OCI-LY1 (cell line): ENCODE measurements at regions not wholly inside any gene's neighbourhood (a gene's known extent, or its start where the extent isn't known, plus 50 kb on each side); places are given as distances from the start of the nearest gene placed in this dataset.

Experiments used
- H2AFZ ChIP-seq: fragments of 200-600 bp; sonication (generic), shearing (Covaris generic); 2 replicates; pipeline ENCODE4 v1.6.0; 2014; ENCODE audit warnings: antibody characterized with exemption, mild to moderate bottlenecking, low read length
- H3F3A ChIP-seq: fragments of 200-600 bp; sonication (generic), shearing (Covaris generic); 2 replicates; pipeline ENCODE4 v1.6.0; 2014; ENCODE audit warnings: mild to moderate bottlenecking, antibody characterized with exemption, low read length, moderate library complexity; ENCODE audit not compliant: insufficient read depth
- H3K27ac ChIP-seq: fragments of 200-600 bp; sonication (generic); 2 replicates; pipeline ENCODE4 v1.5.1; 2014; ENCODE audit warnings: low read length, mixed run types, mild to moderate bottlenecking, low read depth; ENCODE audit not compliant: poor library complexity, severe bottlenecking
- H3K27me3 ChIP-seq: fragments of 200-600 bp; sonication (generic); 2 replicates; pipeline ENCODE4 v1.6.0; 2014; ENCODE audit warnings: antibody characterized with exemption, mild to moderate bottlenecking, low read length, moderate library complexity; ENCODE audit not compliant: insufficient read depth
- H3K36me3 ChIP-seq: fragments of 200-600 bp; sonication (generic); 2 replicates; pipeline ENCODE4 v1.6.1; 2014; ENCODE audit warnings: mild to moderate bottlenecking, antibody characterized with exemption, low read length, moderate library complexity, mixed read lengths; ENCODE audit not compliant: insufficient read depth
- H3K4me1 ChIP-seq: fragments of 200-600 bp; sonication (generic); 2 replicates; pipeline ENCODE4 v1.5.1; 2014; ENCODE audit warnings: mild to moderate bottlenecking, low read length, moderate library complexity; ENCODE audit not compliant: insufficient read depth, severe bottlenecking
- H3K4me2 ChIP-seq: fragments of 200-600 bp; sonication (generic), shearing (Covaris generic); 2 replicates; pipeline ENCODE4 v1.6.1; 2014; ENCODE audit warnings: low read length
- H3K4me3 ChIP-seq: fragments of 200-600 bp; sonication (generic); 2 replicates; pipeline ENCODE4 v1.5.1; 2014; ENCODE audit warnings: low read length, low read depth, mild to moderate bottlenecking, mixed read lengths; ENCODE audit not compliant: poor library complexity, severe bottlenecking
- H3K79me2 ChIP-seq: fragments of 200-600 bp; shearing (Covaris generic); 2 replicates; pipeline ENCODE4 v1.6.1; 2016; ENCODE audit warnings: mixed run types, low read length, mixed read lengths; ENCODE audit not compliant: insufficient read depth
- H3K9ac ChIP-seq: fragments of 200-600 bp; sonication (generic), shearing (Covaris generic); 2 replicates; pipeline ENCODE4 v1.6.1; 2014; ENCODE audit warnings: mild to moderate bottlenecking, low read length, mixed read lengths
- H3K9me2 ChIP-seq: fragments of 200-600 bp; sonication (generic), shearing (Covaris generic); 2 replicates; pipeline ENCODE4 v1.6.1; 2014; ENCODE audit warnings: low read depth, mild to moderate bottlenecking, low read length, mixed read lengths
- H3K9me3 ChIP-seq: fragments of 200-600 bp; shearing (Covaris generic); 2 replicates; pipeline ENCODE4 v1.6.1; 2014; ENCODE audit warnings: low read length, mixed read lengths
- H4K20me1 ChIP-seq: fragments of 200-600 bp; sonication (generic), shearing (Covaris generic); 2 replicates; pipeline ENCODE4 v1.6.0; 2016; ENCODE audit warnings: mild to moderate bottlenecking, low read length; ENCODE audit not compliant: insufficient read depth
- CTCF ChIP-seq: fragments of 200-600 bp; sonication (generic), shearing (Covaris generic); IDR thresholded peaks from 2 replicates; pipeline ENCODE4 v1.5.1; 2017; ENCODE audit warnings: mild to moderate bottlenecking, antibody characterized with exemption, low read length, moderate library complexity, mixed read lengths
- EZH2 ChIP-seq: fragments of 200-600 bp; sonication (generic), shearing (Covaris generic); IDR thresholded peaks from 2 replicates; pipeline ENCODE4 v1.8.0; 2017; ENCODE audit warnings: borderline replicate concordance, mixed run types, mild to moderate bottlenecking, antibody characterized with exemption, low read length, moderate library complexity, mixed read lengths

GRCh38 chr14:40213701-40214100 lies 781.5 kb upstream of the FBXO33 start:
- H3K4me1 ChIP-seq, result peaks cover 33% of the 10 kb centered on the region
- H3K4me2 ChIP-seq, result no peak overlapping the region
- no peak overlapping the region for H3K27ac ChIP-seq
- H2AFZ ChIP-seq, result 0 out of 2 replicates have a peak overlapping the region, but pooled peaks have one; percentile 90
- no peaks in the 10 kb centered on the region for H3K9me2 ChIP-seq
- no peaks in the 10 kb centered on the region for H3K27me3 ChIP-seq
- no peaks in the 10 kb centered on the region for H4K20me1 ChIP-seq
- no peak for TF ChIP-seq CTCF
- TF ChIP-seq EZH2, result no peak
- H3K79me2 ChIP-seq, result no peaks in the 10 kb centered on the region
- no peaks in the 10 kb centered on the region for H3K36me3 ChIP-seq
- H3K9me3 ChIP-seq, result no peaks in the 10 kb centered on the region
- no peaks in the 10 kb centered on the region for H3F3A ChIP-seq
- no peak overlapping the region for H3K9ac ChIP-seq
- H3K4me3 ChIP-seq, result no peak overlapping the region

- Histone ChIP-seq H4K20me1 (no peaks in the 10 kb centered on the region), H3K36me3 (no peaks in the 10 kb centered on the region; the same call in 1 of the 2 replicates), H3F3A (no peaks in the 10 kb centered on the region), H3K27ac (no peak overlapping the region), H3K79me2 (no peaks in the 10 kb centered on the region), H3K9me2 (no peaks in the 10 kb centered on the region), H2AFZ (no peak overlapping the region), H3K4me2 (no peak overlapping the region), H3K9ac (no peak overlapping the region), H3K9me3 (peaks cover 21% of the 10 kb centered on the region), H3K27me3 (no peaks in the 10 kb centered on the region), H3K4me1 (no peaks in the 10 kb centered on the region), H3K4me3 (no peak overlapping the region)
- TF ChIP-seq CTCF, result no peak
- TF ChIP-seq EZH2, result no peak
Measured at GRCh38 chr14:40204441-40205175, 772.4 kb upstream of the FBXO33 start.

- no peaks in the 10 kb centered on the region; the same call in 1 of the 2 replicates for H3K36me3 ChIP-seq
- no peak overlapping the region for H3K9ac ChIP-seq
- TF ChIP-seq CTCF, result no peak
- TF ChIP-seq EZH2, result no peak
- H4K20me1 ChIP-seq, result no peaks in the 10 kb centered on the region
- H3K79me2 ChIP-seq, result no peaks in the 10 kb centered on the region
- no peaks in the 10 kb centered on the region for H3K27me3 ChIP-seq
- no peaks in the 10 kb centered on the region for H3F3A ChIP-seq
- no peak overlapping the region for H3K27ac ChIP-seq
- no peaks in the 10 kb centered on the region for H3K9me2 ChIP-seq
- peaks cover 11% of the 10 kb centered on the region for H3K9me3 ChIP-seq
- H2AFZ ChIP-seq, result peak overlapping the region; percentile 75; the same call in 1 of the 2 replicates
- H3K4me3 ChIP-seq, result no peak overlapping the region
- no peaks in the 10 kb centered on the region for H3K4me1 ChIP-seq
- H3K4me2 ChIP-seq, result no peak overlapping the region
Measured at GRCh38 chr14:40199101-40199500, 766.9 kb upstream of the FBXO33 start.
